Heart left ventricle (tissue), 13 donors: ENCODE measurements at regions not wholly inside any gene's neighbourhood (a gene's known extent, or its start where the extent isn't known, plus 50 kb on each side); places are given as distances from the start of the nearest gene placed in this dataset.

Experiments
- POLR2A ChIP-seq, 2 donors: fragments of 450-650 bp; IDR thresholded peaks; one replicate each; pipeline ENCODE4 v1.6.1; 2017; ENCODE audit warnings: antibody characterized with exemption in 2 of 2, mild to moderate bottlenecking in 2 of 2, moderate library complexity in 2 of 2
- TF ChIP-seq, protein P1 (sequence below), 12 donors: fragments of 200-600 bp; sonication (generic) in 4 of 12; IDR thresholded peaks; one replicate each; pipeline versions ENCODE4 v1.5.0 to v1.8.0; 2018 to 2022; ENCODE audit warnings: antibody characterized with exemption in 12 of 12, mild to moderate bottlenecking in 5 of 12
- donor health status: ischemic (EF 13 %, LVEDD 7.1; RV severe dilation, severe dysfunction).
- donor health status: DM: no; HTN: yes; CAD: no.
- donor health status: DM: no; HTN: no; CAD: no.
- donor health status: ischemic (EF 25% LVEDD 6.9; RV normal size, moderate dysfunction).
- donor health status: ischemic (EF 25% LVEDD 5.7; RV mildly dilated, moderate dysfunction).
- donor health status: ischemic (EF 35%, LVEDD 5.7; RV mildly dilated, moderate dysfunction).
- donor health status: nonischemic (EF 11% LVEDD 7.7; RV severe dilation, severe dysfunction).
- donor health status: DM: yes; HTN: yes; CAD: no.
- donor health status: PGD.
- donor health status: ischemic (EF 29% LVEDD 5.4; RV normal size, mild dysfunction).
- donor health status: nonischemic (EF 23%, LVEDD 6.1; RV moderate dilation, normal function).

DNA sequence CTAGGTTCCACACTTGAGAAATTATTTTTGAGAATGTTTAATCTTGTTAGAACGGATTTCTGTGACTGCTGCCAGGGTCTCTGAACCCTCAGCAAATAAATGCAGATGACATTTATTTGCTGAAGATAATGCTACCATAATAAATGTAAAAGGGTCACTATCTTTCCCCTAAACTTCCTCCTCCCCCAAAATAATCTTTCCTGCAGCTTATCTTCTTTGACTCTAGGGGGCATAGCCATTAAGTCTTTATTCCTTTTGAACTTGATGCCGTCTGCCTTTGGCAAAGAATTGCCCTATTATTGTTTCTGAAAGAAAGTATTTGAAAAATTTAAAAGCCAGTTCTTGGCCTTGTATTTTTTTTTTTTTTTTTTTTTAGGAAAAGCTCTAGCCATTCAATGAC, 63.6 kb upstream of the ACSL3 start:
- TF ChIP-seq, protein P1, sequence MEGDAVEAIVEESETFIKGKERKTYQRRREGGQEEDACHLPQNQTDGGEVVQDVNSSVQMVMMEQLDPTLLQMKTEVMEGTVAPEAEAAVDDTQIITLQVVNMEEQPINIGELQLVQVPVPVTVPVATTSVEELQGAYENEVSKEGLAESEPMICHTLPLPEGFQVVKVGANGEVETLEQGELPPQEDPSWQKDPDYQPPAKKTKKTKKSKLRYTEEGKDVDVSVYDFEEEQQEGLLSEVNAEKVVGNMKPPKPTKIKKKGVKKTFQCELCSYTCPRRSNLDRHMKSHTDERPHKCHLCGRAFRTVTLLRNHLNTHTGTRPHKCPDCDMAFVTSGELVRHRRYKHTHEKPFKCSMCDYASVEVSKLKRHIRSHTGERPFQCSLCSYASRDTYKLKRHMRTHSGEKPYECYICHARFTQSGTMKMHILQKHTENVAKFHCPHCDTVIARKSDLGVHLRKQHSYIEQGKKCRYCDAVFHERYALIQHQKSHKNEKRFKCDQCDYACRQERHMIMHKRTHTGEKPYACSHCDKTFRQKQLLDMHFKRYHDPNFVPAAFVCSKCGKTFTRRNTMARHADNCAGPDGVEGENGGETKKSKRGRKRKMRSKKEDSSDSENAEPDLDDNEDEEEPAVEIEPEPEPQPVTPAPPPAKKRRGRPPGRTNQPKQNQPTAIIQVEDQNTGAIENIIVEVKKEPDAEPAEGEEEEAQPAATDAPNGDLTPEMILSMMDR (IDR thresholded peaks at IDR 0.05), result peak in 10 of 12 donors; percentile 28 to 55 (median 46)
- TF ChIP-seq POLR2A (IDR thresholded peaks at IDR 0.05), result no peak
